A673 (cell line): ENCODE measurements at regions not wholly inside any gene's neighbourhood (a gene's known extent, or its start where the extent isn't known, plus 50 kb on each side); places are given as distances from the start of the nearest gene placed in this dataset.

ENCODE experiments used
- BruUV-seq: library from RNA; stranded (reverse); fragments of 400-500 nt; replicated peaks from 2 replicates; lab custom pipeline; 2021; lab: Mats Ljungman, UMichigan
- CTCF ChIA-PET: fragments of 300-600 bp; sonication (Branson Sonifier 250); formaldehyde crosslinking; loops from one replicate; lab custom pipeline; 2022; ENCODE audit warnings: antibody characterized with exemption; lab: Charles Lee
- POLR2A ChIA-PET: fragments of 300-600 bp; sonication (Branson Sonifier 250); formaldehyde crosslinking; loops from one replicate; lab custom pipeline; 2022; ENCODE audit warnings: antibody characterized with exemption; ENCODE audit not compliant: low non-redundant PET; lab: Charles Lee
- DNase-seq: peaks from one replicate; pipeline ENCODE4 v3.0.0-alpha.2; 2015; ENCODE audit warnings: low spot score
- H3K27ac ChIP-seq: fragments of 200-600 bp; sonication (generic); 2 replicates; pipeline ENCODE4 v1.5.1; 2016; ENCODE audit warnings: mixed run types, low read depth, mild to moderate bottlenecking, mixed read lengths, antibody characterized with exemption, low read length; ENCODE audit not compliant: poor library complexity, severe bottlenecking
- H3K27me3 ChIP-seq: fragments of 200-600 bp; sonication (generic); replicated peaks from 2 replicates; pipeline ENCODE4 v1.6.1; 2017; ENCODE audit warnings: mixed run types, low read depth, mild to moderate bottlenecking, mixed read lengths, antibody characterized with exemption, low read length; ENCODE audit not compliant: insufficient read depth, poor library complexity
- H3K36me3 ChIP-seq: fragments of 200-600 bp; sonication (generic); 2 replicates; pipeline ENCODE4 v1.6.1; 2016; ENCODE audit warnings: mixed run types, mild to moderate bottlenecking, mixed read lengths, antibody characterized with exemption, low read length; ENCODE audit not compliant: insufficient read depth, poor library complexity, severe bottlenecking
- H3K4me1 ChIP-seq: fragments of 200-600 bp; sonication (generic); 2 replicates; pipeline ENCODE4 v1.6.1; 2017; ENCODE audit warnings: mixed run types, mild to moderate bottlenecking, mixed read lengths, antibody characterized with exemption, low read length; ENCODE audit not compliant: insufficient read depth, poor library complexity, severe bottlenecking
- H3K4me3 ChIP-seq: fragments of 200-600 bp; sonication (generic); 2 replicates; pipeline ENCODE4 v1.5.1; 2016; ENCODE audit warnings: low read depth, mixed run types, mild to moderate bottlenecking, mixed read lengths, low read length; ENCODE audit not compliant: poor library complexity, severe bottlenecking
- H3K9me3 ChIP-seq: fragments of 200-600 bp; sonication (generic); 2 replicates; pipeline ENCODE4 v1.6.1; 2016; ENCODE audit warnings: mixed run types, low read depth, mild to moderate bottlenecking, mixed read lengths, antibody characterized with exemption, low read length; ENCODE audit not compliant: poor library complexity, severe bottlenecking
- CTCF ChIP-seq: fragments of 300-800, 200-600 bp; sonication (generic); conservative IDR thresholded peaks from 2 replicates; pipeline ENCODE4 v1.5.1; 2017; ENCODE audit warnings: low read depth, mild to moderate bottlenecking, antibody characterized with exemption, low read length, moderate library complexity, mixed read lengths
- EZH2 ChIP-seq: fragments of 200-600 bp; sonication (generic); IDR thresholded peaks from 2 replicates; pipeline ENCODE4 v1.6.1; 2017; ENCODE audit warnings: borderline replicate concordance, low read depth, mild to moderate bottlenecking, mixed read lengths, antibody characterized with exemption, low read length; ENCODE audit not compliant: poor library complexity, severe bottlenecking
- intact Hi-C: fragments of 100-400 bp; cut with micrococcal nuclease; formaldehyde crosslinking; loops from one replicate; pipeline ENCODE4 v1.10.0; 2022; ENCODE audit not compliant: unreplicated experiment

GRCh38 chr20:24850176-24850575 is 98.9 kb upstream of the CST7 start:
- ChIA-PET CTCF (no interaction called here), POLR2A (no interaction called here)
- no peaks in the 10 kb centered on the region for H3K36me3 ChIP-seq
- DNase-seq: no peak
- H3K9me3 ChIP-seq: no peaks in the 10 kb centered on the region
- H3K4me1 ChIP-seq: no peaks in the 10 kb centered on the region
- intact Hi-C loops: no loop called here
- H3K4me3 ChIP-seq: no peak overlapping the region
- H3K27ac ChIP-seq: no peak overlapping the region
- no TSS peak for BruUV-seq
- TF ChIP-seq CTCF: no peak
- TF ChIP-seq EZH2: no peak
- peaks cover 4% of the 10 kb centered on the region for H3K27me3 ChIP-seq

- no peaks in the 10 kb centered on the region for H3K36me3 ChIP-seq
- intact Hi-C loops: no loop called here
- H3K27me3 ChIP-seq: peaks cover 4% of the 10 kb centered on the region
- H3K27ac ChIP-seq: no peak overlapping the region
- H3K4me3 ChIP-seq: no peak overlapping the region
- no peak for DNase-seq
- ChIA-PET CTCF (no interaction called here), POLR2A (no interaction called here)
- no peaks in the 10 kb centered on the region for H3K9me3 ChIP-seq
- BruUV-seq: no TSS peak
- TF ChIP-seq EZH2 (no peak), CTCF (no peak)
- no peaks in the 10 kb centered on the region for H3K4me1 ChIP-seq
These were observed 97.6 kb upstream of the CST7 start for GRCh38 chr20:24851346-24852019.

- DNase-seq: no peak
- no peak for TF ChIP-seq CTCF
- TF ChIP-seq EZH2: no peak
- ChIA-PET POLR2A (no interaction called here), CTCF (no interaction called here)
- Histone ChIP-seq H3K36me3 (no peaks in the 10 kb centered on the region), H3K27ac (no peak overlapping the region), H3K4me3 (no peak overlapping the region), H3K9me3 (no peaks in the 10 kb centered on the region), H3K4me1 (no peaks in the 10 kb centered on the region), H3K27me3 (peaks cover 4% of the 10 kb centered on the region)
- intact Hi-C loops: no loop called here
- no TSS peak for BruUV-seq
These were observed 95.2 kb upstream of the CST7 start for GRCh38 chr20:24853916-24854315.
